ENCODE measurements at regions not wholly inside any gene's neighbourhood (a gene's known extent, or its start where the extent isn't known, plus 50 kb on each side); places are given as distances from the start of the nearest gene placed in this dataset.

- no peak for DNase-seq (ENCODE audit: low spot score)
Observed at GRCh38 chr1:235925016-235925415, 58.3 kb upstream of the LYST start.

- peak; percentile 79 for DNase-seq (ENCODE audit: low spot score)
Observed at GRCh38 chr1:235923466-235924021, 56.8 kb upstream of the LYST start.

- no peak for DNase-seq (ENCODE audit: low spot score)
Observed at GRCh38 chr1:235920596-235921375, 54.1 kb upstream of the LYST start.

GRCh38 chr1:235919833-235920441, 53.2 kb upstream of the LYST start:
- no peak for DNase-seq (ENCODE audit: low spot score)

- no peak for DNase-seq (ENCODE audit: low spot score)
Observed at GRCh38 chr1:235919127-235919832, 52.6 kb upstream of the LYST start.

GRCh38 chr1:235918465-235918864, 51.8 kb upstream of the LYST start:
- DNase-seq (ENCODE audit: low spot score): no peak

- no peak for DNase-seq (ENCODE audit: low spot score)
Observed at GRCh38 chr1:235918032-235918431, 51.3 kb upstream of the LYST start.

- peak; percentile 69 for DNase-seq (ENCODE audit: low spot score)
Observed at GRCh38 chr1:235917267-235917811, 50.6 kb upstream of the LYST start.
